Large intestine (tissue), 3 donors: ENCODE measurements at regions not wholly inside any gene's neighbourhood (a gene's known extent, or its start where the extent isn't known, plus 50 kb on each side); places are given as distances from the start of the nearest gene placed in this dataset.
"Not testable (repeated sequence)": the region's sequence is repeated elsewhere in the genome, so short reads cannot be mapped to it uniquely, and the experiment has no call there.

Experiments
- DNase-seq, 2 donors: peaks; one replicate each; pipeline versions ENCODE4 v3.0.0 to v3.0.0-alpha.2; 2013
- H3K27ac ChIP-seq: one replicate; pipeline ENCODE4 v1.5.1; 2013; ENCODE audit warnings: low read length
- H3K27me3 ChIP-seq: 2 replicates; pipeline ENCODE4 v1.6.1; 2013; ENCODE audit warnings: low read length; ENCODE audit not compliant: control insufficient read depth, insufficient read depth
- H3K36me3 ChIP-seq: 2 replicates; pipeline ENCODE4 v1.6.1; 2013; ENCODE audit warnings: low read length; ENCODE audit not compliant: control insufficient read depth, insufficient read depth
- H3K4me1 ChIP-seq: one replicate; pipeline ENCODE4 v1.6.1; 2013; ENCODE audit warnings: low read length; ENCODE audit not compliant: control insufficient read depth, insufficient read depth
- H3K4me3 ChIP-seq: one replicate; pipeline ENCODE4 v1.5.1; 2013; ENCODE audit warnings: low read length
- H3K9me3 ChIP-seq: one replicate; pipeline ENCODE4 v1.6.1; 2013; ENCODE audit warnings: mild to moderate bottlenecking, low read depth, low read length, moderate library complexity; ENCODE audit not compliant: control insufficient read depth
- WGBS: methylation state at CpG from one replicate; pipeline ENCODE4 v1.1.5; 2013; ENCODE audit warnings: low lambda C conversion rate; ENCODE audit not compliant: insufficient coverage; 5-methylcytosine and 5-hydroxymethylcytosine counted together

DNA sequence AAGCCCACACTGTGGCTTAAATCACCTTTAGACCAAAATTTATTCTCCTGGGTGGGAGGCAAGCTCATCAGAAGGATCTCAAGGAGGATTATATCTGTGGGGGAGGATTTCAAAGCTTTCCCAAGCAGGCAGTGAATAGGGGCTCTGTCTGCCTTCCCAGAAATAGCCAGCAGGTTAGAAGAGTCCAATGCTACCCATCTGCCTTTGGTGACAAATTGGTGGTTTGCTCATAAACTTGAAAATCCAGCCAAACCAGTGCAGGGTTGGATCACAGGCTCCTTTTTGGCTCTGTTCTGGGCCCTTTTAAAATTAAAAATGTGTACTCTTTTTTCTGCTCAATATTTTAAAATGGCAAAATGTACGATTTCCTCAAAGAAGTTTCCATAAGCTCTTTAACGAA is 118.9 kb upstream of the ZC3H11B start:
- Histone ChIP-seq H3K27me3 (no peaks in the 10 kb centered on the region), H3K9me3 (peaks cover 3% of the 10 kb centered on the region), H3K36me3 (no peaks in the 10 kb centered on the region), H3K4me3 (no peak overlapping the region), H3K4me1 (no peaks in the 10 kb centered on the region), H3K27ac (no peak overlapping the region)
- DNase-seq: no peak
- WGBS: 67% methylated on average over 1 of the region's 2 CpGs

GRCh38 chr1:219726480-219727272 is 113.8 kb upstream of the ZC3H11B start:
- Histone ChIP-seq H3K27me3 (no peaks in the 10 kb centered on the region), H3K27ac (no peak overlapping the region), H3K4me1 (no peaks in the 10 kb centered on the region), H3K9me3 (peaks cover 9% of the 10 kb centered on the region), H3K36me3 (no peaks in the 10 kb centered on the region), H3K4me3 (no peak overlapping the region)
- WGBS: 100% methylated on average over 1 of the region's 1 CpG
- no peak for DNase-seq

- Histone ChIP-seq H3K4me1 (no peaks in the 10 kb centered on the region), H3K27me3 (no peaks in the 10 kb centered on the region), H3K36me3 (no peaks in the 10 kb centered on the region), H3K9me3 (peaks cover 9% of the 10 kb centered on the region), H3K4me3 (no peak overlapping the region), H3K27ac (no peak overlapping the region)
- WGBS: no CpG with 5 or more reads among the region's 5 CpGs
- DNase-seq: no peak
These were observed 111.5 kb upstream of the ZC3H11B start for GRCh38 chr1:219724440-219724839.

DNA sequence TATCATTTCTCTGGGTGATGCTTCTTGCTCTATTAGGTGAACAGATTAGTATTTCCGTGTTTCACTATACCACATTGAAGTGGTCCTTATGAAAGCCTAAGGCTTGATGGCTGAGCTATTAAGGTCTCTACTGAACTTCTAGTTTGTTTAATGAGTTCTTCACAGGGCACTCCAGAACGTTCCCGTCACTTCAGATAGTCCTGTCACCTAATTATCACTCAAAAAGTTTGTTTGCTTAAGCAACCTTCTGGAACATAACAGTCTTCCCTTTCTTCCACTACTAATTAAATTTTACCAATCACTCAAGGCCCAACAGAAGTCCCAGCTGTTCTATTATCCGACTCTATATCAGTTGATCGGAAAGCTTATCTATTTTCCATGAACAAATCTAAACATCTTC is 104.6 kb upstream of the ZC3H11B start:
- Histone ChIP-seq H3K9me3 (no peaks in the 10 kb centered on the region), H3K4me1 (no peaks in the 10 kb centered on the region), H3K27me3 (no peaks in the 10 kb centered on the region), H3K27ac (no peak overlapping the region), H3K4me3 (no peak overlapping the region), H3K36me3 (no peaks in the 10 kb centered on the region)
- no peak for DNase-seq
- 86% methylated on average over 1 of the region's 5 CpGs for WGBS

- no peaks in the 10 kb centered on the region for H3K27me3 ChIP-seq
- no peak for DNase-seq
- H3K27ac ChIP-seq: no peak overlapping the region
- no peaks in the 10 kb centered on the region for H3K36me3 ChIP-seq
- H3K9me3 ChIP-seq: no peaks in the 10 kb centered on the region
- no peak overlapping the region for H3K4me3 ChIP-seq
- H3K4me1 ChIP-seq: no peaks in the 10 kb centered on the region
- no CpG with 5 or more reads among the region's 3 CpGs for WGBS
These were observed 103.8 kb upstream of the ZC3H11B start for GRCh38 chr1:219716611-219717114.

GRCh38 chr1:219713981-219714381 is 101.1 kb upstream of the ZC3H11B start:
- 33% methylated on average over 1 of the region's 4 CpGs for WGBS
- Histone ChIP-seq H3K36me3 (no peaks in the 10 kb centered on the region), H3K9me3 (no peaks in the 10 kb centered on the region), H3K27me3 (no peaks in the 10 kb centered on the region), H3K27ac (no peak overlapping the region), H3K4me3 (no peak overlapping the region), H3K4me1 (no peaks in the 10 kb centered on the region)
- no peak for DNase-seq

GRCh38 chr1:219712506-219712905 is 99.6 kb upstream of the ZC3H11B start:
- Histone ChIP-seq H3K4me1 (no peaks in the 10 kb centered on the region), H3K27me3 (no peaks in the 10 kb centered on the region), H3K9me3 (no peaks in the 10 kb centered on the region), H3K4me3 (no peak overlapping the region), H3K36me3 (no peaks in the 10 kb centered on the region), H3K27ac (no peak overlapping the region)
- no peak for DNase-seq
- WGBS: no CpG with 5 or more reads among the region's 4 CpGs

DNA sequence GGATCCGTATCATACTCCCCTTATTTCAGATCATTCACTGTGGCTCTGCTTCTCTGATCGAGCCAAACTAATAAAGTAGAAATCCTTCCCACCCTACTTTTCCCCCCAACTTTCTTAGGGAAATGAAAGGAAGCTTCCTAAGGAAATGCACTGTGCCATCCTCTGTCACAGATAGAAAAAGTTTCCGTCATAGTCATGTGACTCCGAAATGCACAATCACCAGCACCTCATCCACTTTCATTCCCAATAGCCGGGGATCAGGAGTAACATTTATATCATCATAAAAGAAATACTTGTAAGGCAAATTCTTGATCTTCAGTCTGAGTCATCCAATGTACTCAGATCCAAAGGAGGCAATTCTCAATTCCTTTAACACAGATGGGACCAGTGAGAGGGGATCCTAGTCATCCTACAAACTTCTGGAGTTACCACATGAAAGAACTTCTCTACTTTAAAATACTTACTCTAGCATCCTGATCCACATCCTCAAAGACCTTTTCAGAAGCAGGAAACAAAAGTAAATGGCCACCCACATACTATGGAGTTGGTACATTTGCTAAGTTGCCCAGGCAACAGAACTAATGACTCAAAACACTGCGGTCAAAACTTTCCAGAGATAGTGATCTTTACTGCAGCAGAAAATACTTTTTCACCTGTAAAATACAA is 97.8 kb upstream of the ZC3H11B start:
- 33% methylated on average over 1 of the region's 6 CpGs for WGBS
- no peaks in the 10 kb centered on the region for H3K9me3 ChIP-seq
- H3K27ac ChIP-seq: no peak overlapping the region
- no peaks in the 10 kb centered on the region for H3K4me1 ChIP-seq
- no peak for DNase-seq
- H3K36me3 ChIP-seq: no peaks in the 10 kb centered on the region
- no peak overlapping the region for H3K4me3 ChIP-seq
- H3K27me3 ChIP-seq: no peaks in the 10 kb centered on the region

DNA sequence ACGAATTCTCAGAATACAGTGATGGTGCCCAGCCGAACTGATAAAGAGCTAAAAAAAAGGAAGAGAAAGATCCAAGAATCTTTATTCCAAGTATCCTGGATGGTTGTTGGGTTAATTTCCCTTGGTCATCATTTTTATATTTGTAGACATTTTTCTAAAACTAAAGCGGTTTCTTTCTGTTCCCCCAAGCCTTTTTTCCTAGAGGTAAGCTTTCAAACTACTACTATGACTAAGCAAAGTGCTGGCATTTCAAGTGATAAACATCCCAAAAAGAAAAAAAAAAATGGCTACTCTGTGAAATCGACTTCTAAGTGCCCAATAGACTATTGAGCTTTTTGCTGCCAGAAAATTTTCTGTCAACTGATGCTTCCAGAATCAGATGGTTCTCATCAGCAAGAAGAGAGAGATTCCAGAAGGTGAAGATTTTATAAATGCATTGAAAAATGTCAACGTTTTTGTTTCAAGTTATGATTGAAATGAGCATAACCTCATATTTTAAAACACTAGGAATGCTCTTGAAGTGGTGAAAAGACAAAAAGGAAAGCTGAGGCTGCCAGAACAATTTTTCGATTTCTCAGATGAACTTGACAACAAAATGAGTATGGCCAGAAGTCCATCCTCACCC is 96.1 kb upstream of the ZC3H11B start:
- H3K27me3 ChIP-seq: no peaks in the 10 kb centered on the region
- DNase-seq: no peak
- H3K4me1 ChIP-seq: no peaks in the 10 kb centered on the region
- H3K4me3 ChIP-seq: no peak overlapping the region
- WGBS: 87% methylated on average over 4 of the region's 6 CpGs
- no peak overlapping the region for H3K27ac ChIP-seq
- H3K36me3 ChIP-seq: no peaks in the 10 kb centered on the region
- H3K9me3 ChIP-seq: no peaks in the 10 kb centered on the region

DNA sequence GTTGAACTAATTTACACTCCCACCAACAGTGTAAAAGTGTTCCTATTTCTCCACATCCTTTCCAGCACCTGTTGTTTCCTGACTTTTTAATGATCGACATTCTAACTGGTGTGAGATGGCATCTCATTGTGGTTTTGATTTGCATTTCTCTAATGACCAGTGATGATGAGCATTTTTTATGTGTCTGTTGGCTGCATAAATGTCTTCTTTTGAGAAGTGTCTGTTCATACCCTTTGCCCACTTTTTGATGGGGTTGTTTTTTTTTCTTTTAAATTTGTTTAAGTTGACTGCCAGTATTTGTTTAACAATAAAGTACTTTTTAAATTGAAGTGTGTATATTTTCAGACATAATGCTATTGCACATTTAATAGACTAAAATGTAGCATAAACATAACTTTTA is 95.0 kb upstream of the ZC3H11B start:
- H3K27ac ChIP-seq, H3K9me3 ChIP-seq, H3K36me3 ChIP-seq, H3K4me3 ChIP-seq, H3K27me3 ChIP-seq, DNase-seq, H3K4me1 ChIP-seq: not testable (repeated sequence)
- WGBS: no CpG with 5 or more reads among the region's 1 CpG
